Tibial artery (tissue), 4 donors: ENCODE measurements at regions not wholly inside any gene's neighbourhood (a gene's known extent, or its start where the extent isn't known, plus 50 kb on each side); places are given as distances from the start of the nearest gene placed in this dataset.

Source experiments
- DNase-seq, 2 donors: peaks; one replicate each; pipeline ENCODE4 v3.0.0-alpha.2; 2019
- H3K27ac ChIP-seq, 2 donors: fragments of 200-600 bp; sonication (generic) in 1 of 2; 1 replicate in 1 of 2; 2 replicates in 1 of 2; pipeline ENCODE4 v1.5.1; 2018 to 2019; ENCODE audit warnings: mild to moderate bottlenecking in 1 of 2
- H3K27me3 ChIP-seq, 2 donors: fragments of 200-600 bp; sonication (generic) in 1 of 2; one replicate each; pipeline versions ENCODE4 v1.5.1 to v1.6.0; 2016 to 2019
- H3K36me3 ChIP-seq, 3 donors: fragments of 200-600 bp; sonication (generic) in 2 of 3; one replicate each; pipeline ENCODE4 v1.5.1; 2016 to 2019; ENCODE audit warnings: mild to moderate bottlenecking in 2 of 3
- H3K4me1 ChIP-seq, 4 donors: fragments of 200-600 bp; sonication (generic) in 2 of 4; 1 replicate in 3 of 4; 2 replicates in 1 of 4; pipeline ENCODE4 v1.5.1; 2016 to 2019
- H3K4me3 ChIP-seq, 2 donors: fragments of 200-600 bp; sonication (generic) in 1 of 2; 1 replicate in 1 of 2; 2 replicates in 1 of 2; pipeline ENCODE4 v1.5.1; 2018 to 2019; ENCODE audit warnings: mild to moderate bottlenecking in 2 of 2
- H3K9me3 ChIP-seq, 3 donors: fragments of 200-600 bp; sonication (generic) in 1 of 3; one replicate each; pipeline ENCODE4 v1.5.1; 2016 to 2019
- intact Hi-C: fragments of 100-400 bp; cut with DNase I; formaldehyde crosslinking; loops from one replicate; pipeline ENCODE4 v1.15.0; 2023; ENCODE audit warnings: low total_unique reads
- TF ChIP-seq, protein P1 (sequence below), 2 experiments: fragments of 200-600 bp in 1 of 2; fragments of 450-650 bp in 1 of 2; IDR thresholded peaks; one replicate each; pipeline ENCODE4 v1.5.1; 2017 to 2019; ENCODE audit warnings: antibody characterized with exemption in 2 of 2, mild to moderate bottlenecking in 1 of 2, moderate library complexity in 1 of 2

DNA sequence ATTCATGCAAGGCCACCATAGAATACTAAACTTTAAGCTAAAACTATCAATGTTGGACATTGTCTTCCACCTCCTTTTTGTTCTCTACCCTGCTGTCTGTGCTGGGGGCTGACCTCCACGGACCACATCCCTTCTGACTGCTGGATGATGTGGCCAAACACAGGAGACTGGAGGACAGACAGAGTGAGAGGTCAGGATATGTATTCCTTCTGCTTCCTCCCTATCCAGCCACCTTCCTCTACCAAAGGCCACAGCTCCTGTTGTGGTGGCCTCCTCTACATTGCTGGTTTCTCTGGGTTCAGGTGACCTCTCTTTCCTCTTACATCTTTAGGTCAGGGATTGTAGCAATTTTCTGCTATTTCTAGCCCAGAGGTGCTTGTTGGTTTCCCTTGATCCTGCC lies 148.1 kb downstream of the ACTBL2 start:
- no peaks in the 10 kb centered on the region for H3K36me3 ChIP-seq
- TF ChIP-seq, protein P1, sequence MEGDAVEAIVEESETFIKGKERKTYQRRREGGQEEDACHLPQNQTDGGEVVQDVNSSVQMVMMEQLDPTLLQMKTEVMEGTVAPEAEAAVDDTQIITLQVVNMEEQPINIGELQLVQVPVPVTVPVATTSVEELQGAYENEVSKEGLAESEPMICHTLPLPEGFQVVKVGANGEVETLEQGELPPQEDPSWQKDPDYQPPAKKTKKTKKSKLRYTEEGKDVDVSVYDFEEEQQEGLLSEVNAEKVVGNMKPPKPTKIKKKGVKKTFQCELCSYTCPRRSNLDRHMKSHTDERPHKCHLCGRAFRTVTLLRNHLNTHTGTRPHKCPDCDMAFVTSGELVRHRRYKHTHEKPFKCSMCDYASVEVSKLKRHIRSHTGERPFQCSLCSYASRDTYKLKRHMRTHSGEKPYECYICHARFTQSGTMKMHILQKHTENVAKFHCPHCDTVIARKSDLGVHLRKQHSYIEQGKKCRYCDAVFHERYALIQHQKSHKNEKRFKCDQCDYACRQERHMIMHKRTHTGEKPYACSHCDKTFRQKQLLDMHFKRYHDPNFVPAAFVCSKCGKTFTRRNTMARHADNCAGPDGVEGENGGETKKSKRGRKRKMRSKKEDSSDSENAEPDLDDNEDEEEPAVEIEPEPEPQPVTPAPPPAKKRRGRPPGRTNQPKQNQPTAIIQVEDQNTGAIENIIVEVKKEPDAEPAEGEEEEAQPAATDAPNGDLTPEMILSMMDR (IDR thresholded peaks at IDR 0.05), result no peak
- peaks cover 0 to 30% (median 0%) of the 10 kb centered on the region in 4 donors for H3K4me1 ChIP-seq
- no peak overlapping the region for H3K4me3 ChIP-seq
- no peak overlapping the region for H3K27ac ChIP-seq
- H3K9me3 ChIP-seq, result no peaks in the 10 kb centered on the region
- intact Hi-C loops, result no loop called here
- no peaks in the 10 kb centered on the region for H3K27me3 ChIP-seq
- no peak for DNase-seq

GRCh38 chr5:57332361-57332760 lies 150.2 kb downstream of the ACTBL2 start:
- TF ChIP-seq, protein P1 (IDR thresholded peaks at IDR 0.05), result no peak
- Histone ChIP-seq H3K4me1 (peaks cover 0 to 30% (median 0%) of the 10 kb centered on the region in 4 donors), H3K36me3 (no peaks in the 10 kb centered on the region), H3K27ac (no peak overlapping the region), H3K4me3 (no peak overlapping the region), H3K27me3 (no peaks in the 10 kb centered on the region), H3K9me3 (no peaks in the 10 kb centered on the region)
- intact Hi-C loops, result no loop called here
- DNase-seq, result no peak

DNA sequence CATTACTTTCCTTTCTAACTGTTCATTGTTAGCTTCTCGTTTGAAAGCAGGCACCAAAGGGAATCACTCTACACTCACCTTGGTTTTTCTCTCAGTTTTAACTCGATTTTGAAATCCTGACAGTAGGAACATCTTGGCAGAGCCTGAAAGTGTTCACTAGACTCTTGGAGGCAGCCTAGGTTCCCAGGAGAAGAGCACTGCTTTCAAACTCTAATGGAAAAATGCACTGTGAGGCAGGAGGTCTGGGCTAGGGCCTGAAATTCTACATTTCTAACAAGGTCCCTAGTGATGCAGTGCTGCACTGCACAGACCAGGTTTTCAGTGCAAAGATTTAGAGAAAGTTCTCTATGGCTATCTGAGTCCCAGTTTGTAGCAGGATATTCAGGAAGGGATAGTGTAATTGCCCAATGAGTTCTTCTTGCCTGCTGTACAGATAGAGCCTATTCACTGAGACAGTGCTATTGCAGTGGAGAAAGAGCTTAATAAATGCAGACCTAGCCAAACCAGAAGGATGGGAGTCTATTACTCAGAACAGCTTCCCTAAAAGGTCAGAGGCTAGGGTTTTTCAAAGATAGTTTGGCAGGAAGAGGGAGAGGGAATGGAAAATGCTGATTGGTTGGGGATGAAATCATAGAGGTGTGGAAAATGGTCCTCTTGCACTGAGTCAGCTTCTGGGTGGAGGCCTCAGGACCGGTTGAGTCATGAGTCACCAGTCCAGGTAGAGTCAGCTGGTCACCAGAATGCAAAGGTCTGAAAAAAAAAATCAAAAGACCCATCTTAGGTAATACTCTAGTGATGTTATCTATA lies 153.9 kb downstream of the GPBP1 start:
- Histone ChIP-seq H3K36me3 (no peaks in the 10 kb centered on the region), H3K4me3 (no peak overlapping the region), H3K27me3 (no peaks in the 10 kb centered on the region), H3K27ac (no peak overlapping the region), H3K4me1 (peaks cover 0 to 7% (median 0%) of the 10 kb centered on the region in 4 donors), H3K9me3 (no peaks in the 10 kb centered on the region)
- TF ChIP-seq, protein P1 (IDR thresholded peaks at IDR 0.05), result no peak
- no peak for DNase-seq
- intact Hi-C loops, result no loop called here

- H3K4me1 ChIP-seq, result no peaks in the 10 kb centered on the region
- intact Hi-C loops, result no loop called here
- TF ChIP-seq, protein P1 (IDR thresholded peaks at IDR 0.05), result no peak
- no peak for DNase-seq
- no peaks in the 10 kb centered on the region for H3K36me3 ChIP-seq
- no peak overlapping the region for H3K27ac ChIP-seq
- H3K27me3 ChIP-seq, result no peaks in the 10 kb centered on the region
- no peaks in the 10 kb centered on the region for H3K9me3 ChIP-seq
- no peak overlapping the region for H3K4me3 ChIP-seq
Observed at GRCh38 chr5:57325678-57326397, 152.0 kb downstream of the GPBP1 start.

- H3K27ac ChIP-seq, result no peak overlapping the region
- TF ChIP-seq, protein P1 (IDR thresholded peaks at IDR 0.05), result no peak
- no peaks in the 10 kb centered on the region for H3K27me3 ChIP-seq
- H3K4me3 ChIP-seq, result no peak overlapping the region
- H3K4me1 ChIP-seq, result no peaks in the 10 kb centered on the region
- DNase-seq, result no peak
- H3K36me3 ChIP-seq, result no peaks in the 10 kb centered on the region
- H3K9me3 ChIP-seq, result no peaks in the 10 kb centered on the region
- intact Hi-C loops, result no loop called here
Observed at GRCh38 chr5:57324861-57325260, 151.0 kb downstream of the GPBP1 start.
